SIG-M5 treated with dmso at 0.1 percent for 504 hours (cell line): ENCODE measurements at regions not wholly inside any gene's neighbourhood (a gene's known extent, or its start where the extent isn't known, plus 50 kb on each side); places are given as distances from the start of the nearest gene placed in this dataset.

Experiments
- DNase-seq: peaks from one replicate; lab custom pipeline; 2025; ENCODE audit not compliant: unreplicated experiment; lab: John Stamatoyannopoulos, UW

GRCh38 chr4:125433453-125433852 is 118.7 kb downstream of the FAT4 start:
- DNase-seq = no peak

- DNase-seq = no peak
These were observed 119.4 kb downstream of the FAT4 start for GRCh38 chr4:125434136-125434535.

GRCh38 chr4:125440814-125441213 is 126.1 kb downstream of the FAT4 start:
- no peak for DNase-seq

- no peak for DNase-seq
These were observed 129.4 kb downstream of the FAT4 start for GRCh38 chr4:125444166-125444565.

- no peak for DNase-seq
These were observed 130.8 kb downstream of the FAT4 start for GRCh38 chr4:125445525-125445924.

GRCh38 chr4:125447551-125448290 is 133.0 kb downstream of the FAT4 start:
- DNase-seq = no peak

- DNase-seq = no peak
These were observed 141.3 kb downstream of the FAT4 start for GRCh38 chr4:125456075-125456474.

- DNase-seq = no peak
These were observed 144.8 kb downstream of the FAT4 start for GRCh38 chr4:125459531-125459930.

- DNase-seq = no peak
These were observed 147.1 kb downstream of the FAT4 start for GRCh38 chr4:125461676-125462363.

GRCh38 chr4:125464146-125464545 is 149.4 kb downstream of the FAT4 start:
- DNase-seq = no peak

- no peak for DNase-seq
These were observed 166.7 kb downstream of the FAT4 start for GRCh38 chr4:125481334-125482045.

- DNase-seq = no peak
These were observed 168.1 kb downstream of the FAT4 start for GRCh38 chr4:125482822-125483221.

- DNase-seq = no peak
These were observed 168.5 kb downstream of the FAT4 start for GRCh38 chr4:125483278-125483677.

- no peak for DNase-seq
These were observed 170.2 kb downstream of the FAT4 start for GRCh38 chr4:125484912-125485311.

GRCh38 chr4:125486351-125486750 is 171.6 kb downstream of the FAT4 start:
- DNase-seq = no peak

- DNase-seq = peak; percentile 2
These were observed 175.4 kb downstream of the FAT4 start for GRCh38 chr4:125489952-125490690.

- no peak for DNase-seq
These were observed 178.2 kb downstream of the FAT4 start for GRCh38 chr4:125492957-125493356.

GRCh38 chr4:125497861-125498260 is 183.1 kb downstream of the FAT4 start:
- no peak for DNase-seq

GRCh38 chr4:125498981-125499380 is 184.2 kb downstream of the FAT4 start:
- DNase-seq = no peak

GRCh38 chr4:125501090-125501489 is 186.3 kb downstream of the FAT4 start:
- DNase-seq = no peak

GRCh38 chr4:125501568-125501967 is 186.8 kb downstream of the FAT4 start:
- DNase-seq = no peak
